Upper lobe of right lung (tissue), 1 donor: ENCODE measurements at regions not wholly inside any gene's neighbourhood (a gene's known extent, or its start where the extent isn't known, plus 50 kb on each side); places are given as distances from the start of the nearest gene placed in this dataset.

Experiments used
- ATAC-seq: fragments of 200-7000 bp; cut with Tn5 transposase; one replicate; pipeline ENCODE4 v1.9.1; 2020; ENCODE audit warnings: mild to moderate bottlenecking, moderate library complexity
- DNase-seq: peaks from one replicate; pipeline ENCODE4 v3.0.0-alpha.2; 2020
- H3K27ac ChIP-seq: fragments of 200-600 bp; one replicate; pipeline ENCODE4 v1.8.0; 2022
- H3K27me3 ChIP-seq: fragments of 200-600 bp; one replicate; pipeline ENCODE4 v1.8.0; 2022; ENCODE audit warnings: mild to moderate bottlenecking
- H3K36me3 ChIP-seq: fragments of 200-600 bp; one replicate; pipeline ENCODE4 v1.8.0; 2022
- H3K4me1 ChIP-seq: fragments of 200-600 bp; one replicate; pipeline ENCODE4 v1.8.0; 2022
- H3K4me3 ChIP-seq: fragments of 200-600 bp; one replicate; pipeline ENCODE4 v1.8.0; 2022; ENCODE audit warnings: mild to moderate bottlenecking
- H3K9me3 ChIP-seq: fragments of 200-600 bp; one replicate; pipeline ENCODE4 v1.8.0; 2022
- intact Hi-C: fragments of 100-400 bp; cut with DNase I; formaldehyde crosslinking; loops from one replicate; pipeline ENCODE4 v1.11.0; 2022
- TF ChIP-seq, protein P1 (sequence below): fragments of 200-600 bp; IDR thresholded peaks from one replicate; pipeline ENCODE4 v1.8.0; 2022; ENCODE audit warnings: antibody characterized with exemption
- donor health status: DM: no; HTN: yes; CAD: no; lungs with severe emphysema.

DNA sequence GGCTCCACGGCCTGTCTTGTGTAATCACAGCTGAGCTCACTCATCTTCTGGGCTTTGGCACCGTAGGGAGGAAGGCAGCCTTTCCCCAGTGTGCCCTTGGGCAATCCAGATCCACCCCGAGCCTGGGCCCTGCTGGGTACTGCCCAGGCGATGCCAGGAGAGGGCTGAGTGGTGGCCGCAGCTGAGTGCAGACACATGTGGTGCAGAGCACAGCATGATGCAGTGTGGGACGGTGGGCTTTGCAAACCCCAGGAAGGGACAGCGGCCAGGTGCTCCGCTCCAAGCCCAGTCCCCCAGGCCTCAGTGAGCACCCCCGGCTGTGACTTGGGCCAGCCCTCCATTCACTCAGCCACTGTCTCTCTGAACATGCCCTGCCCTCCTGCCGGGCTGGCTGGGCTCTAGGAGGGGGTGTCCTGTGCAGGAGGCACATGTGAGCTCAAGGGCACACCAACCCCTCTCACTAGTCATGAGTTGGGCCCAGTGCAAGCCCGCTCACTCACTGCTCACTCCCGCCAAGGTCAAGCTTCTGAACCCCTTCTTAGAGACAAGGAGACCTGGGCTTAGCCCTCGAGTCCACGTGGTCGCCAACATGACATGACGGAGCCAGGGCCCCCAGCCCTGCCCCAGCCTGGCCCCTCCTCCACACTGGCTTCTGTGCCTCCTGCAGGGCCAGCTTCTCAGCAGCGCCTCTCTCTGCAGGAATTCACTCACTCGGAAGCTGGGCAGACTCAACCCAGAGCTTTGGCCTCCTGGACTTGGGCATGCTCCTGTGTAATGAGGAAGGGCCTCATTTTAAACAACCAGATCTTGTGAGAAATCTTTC lies 77.5 kb upstream of the INSIG1 start:
- H3K4me1 ChIP-seq = no peaks in the 10 kb centered on the region
- DNase-seq = no peak
- no peaks in the 10 kb centered on the region for H3K36me3 ChIP-seq
- no peak overlapping the region for H3K27ac ChIP-seq
- intact Hi-C loops = no loop called here
- TF ChIP-seq, protein P1, sequence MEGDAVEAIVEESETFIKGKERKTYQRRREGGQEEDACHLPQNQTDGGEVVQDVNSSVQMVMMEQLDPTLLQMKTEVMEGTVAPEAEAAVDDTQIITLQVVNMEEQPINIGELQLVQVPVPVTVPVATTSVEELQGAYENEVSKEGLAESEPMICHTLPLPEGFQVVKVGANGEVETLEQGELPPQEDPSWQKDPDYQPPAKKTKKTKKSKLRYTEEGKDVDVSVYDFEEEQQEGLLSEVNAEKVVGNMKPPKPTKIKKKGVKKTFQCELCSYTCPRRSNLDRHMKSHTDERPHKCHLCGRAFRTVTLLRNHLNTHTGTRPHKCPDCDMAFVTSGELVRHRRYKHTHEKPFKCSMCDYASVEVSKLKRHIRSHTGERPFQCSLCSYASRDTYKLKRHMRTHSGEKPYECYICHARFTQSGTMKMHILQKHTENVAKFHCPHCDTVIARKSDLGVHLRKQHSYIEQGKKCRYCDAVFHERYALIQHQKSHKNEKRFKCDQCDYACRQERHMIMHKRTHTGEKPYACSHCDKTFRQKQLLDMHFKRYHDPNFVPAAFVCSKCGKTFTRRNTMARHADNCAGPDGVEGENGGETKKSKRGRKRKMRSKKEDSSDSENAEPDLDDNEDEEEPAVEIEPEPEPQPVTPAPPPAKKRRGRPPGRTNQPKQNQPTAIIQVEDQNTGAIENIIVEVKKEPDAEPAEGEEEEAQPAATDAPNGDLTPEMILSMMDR = no peak
- no peak overlapping the region for H3K4me3 ChIP-seq
- peak; percentile 27 for ATAC-seq
- no peaks in the 10 kb centered on the region for H3K9me3 ChIP-seq
- H3K27me3 ChIP-seq = peaks cover 13% of the 10 kb centered on the region

DNA sequence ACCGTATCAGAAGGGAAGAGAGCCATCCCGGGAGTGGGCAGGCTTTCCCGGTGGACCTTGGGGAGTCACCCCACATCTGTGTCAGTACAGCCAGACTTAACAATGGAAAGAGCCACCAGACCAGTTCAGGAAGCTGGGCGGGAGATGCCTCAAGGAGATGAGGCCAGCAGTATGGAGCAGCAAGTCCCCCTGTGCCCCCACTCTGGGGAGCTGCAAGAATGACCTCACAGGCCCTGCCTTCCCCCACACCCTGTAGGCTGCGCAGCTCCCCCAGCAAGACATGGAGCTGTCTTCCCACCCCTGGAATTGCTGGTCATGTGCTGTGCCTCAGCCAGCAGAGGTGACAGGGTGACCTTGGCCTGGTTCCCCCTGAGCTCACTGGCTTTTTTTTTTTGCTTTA lies 76.8 kb upstream of the INSIG1 start:
- intact Hi-C loops = no loop called here
- no peak for ATAC-seq
- DNase-seq = no peak
- no peak overlapping the region for H3K27ac ChIP-seq
- H3K36me3 ChIP-seq = no peaks in the 10 kb centered on the region
- H3K4me1 ChIP-seq = no peaks in the 10 kb centered on the region
- H3K9me3 ChIP-seq = no peaks in the 10 kb centered on the region
- H3K27me3 ChIP-seq = peaks cover 5% of the 10 kb centered on the region
- TF ChIP-seq, protein P1 = no peak
- no peak overlapping the region for H3K4me3 ChIP-seq

DNA sequence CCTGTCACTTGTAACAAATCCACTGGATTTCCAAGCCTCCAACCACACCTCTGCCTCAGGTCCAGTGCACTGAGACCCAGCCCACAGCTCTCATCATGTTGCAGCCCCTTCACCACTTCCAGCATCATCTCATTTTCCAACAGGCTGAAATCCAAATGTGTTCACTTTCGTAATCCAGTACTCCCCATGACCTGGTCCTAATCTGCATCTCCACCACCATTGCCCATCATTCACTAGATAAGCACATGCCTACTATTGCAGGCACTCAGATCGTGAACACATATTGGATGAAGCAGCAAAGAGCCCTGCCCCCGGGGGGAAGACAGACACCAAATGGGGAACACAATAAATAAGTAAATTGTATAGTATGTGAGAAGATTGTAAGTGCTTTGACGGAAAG lies 76.1 kb upstream of the INSIG1 start:
- no peak overlapping the region for H3K4me3 ChIP-seq
- ATAC-seq (no peak), DNase-seq (no peak)
- intact Hi-C loops = no loop called here
- no peaks in the 10 kb centered on the region for H3K9me3 ChIP-seq
- TF ChIP-seq, protein P1 = no peak
- no peak overlapping the region for H3K27ac ChIP-seq
- no peaks in the 10 kb centered on the region for H3K27me3 ChIP-seq
- H3K36me3 ChIP-seq = no peaks in the 10 kb centered on the region
- no peaks in the 10 kb centered on the region for H3K4me1 ChIP-seq

DNA sequence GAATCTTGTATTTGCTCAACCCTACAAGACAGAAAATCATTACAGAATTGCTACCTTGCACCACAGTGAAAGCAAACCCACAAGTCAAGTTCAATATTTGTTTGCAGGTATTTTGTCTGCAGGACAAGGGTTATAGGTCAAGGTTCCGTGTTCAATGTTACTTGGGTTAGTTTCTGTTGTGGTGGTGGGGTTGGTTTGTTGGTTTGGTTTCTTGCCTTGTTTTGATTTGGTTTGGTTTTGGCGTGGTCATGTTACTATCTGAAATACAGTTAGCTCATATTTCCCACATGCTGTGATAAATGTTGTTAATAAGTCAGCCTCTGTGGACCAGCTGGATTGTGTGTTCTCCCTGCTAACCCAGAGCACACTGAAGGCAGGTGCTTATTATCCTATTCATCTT lies 75.6 kb upstream of the INSIG1 start:
- TF ChIP-seq, protein P1 = no peak
- intact Hi-C loops = no loop called here

DNA sequence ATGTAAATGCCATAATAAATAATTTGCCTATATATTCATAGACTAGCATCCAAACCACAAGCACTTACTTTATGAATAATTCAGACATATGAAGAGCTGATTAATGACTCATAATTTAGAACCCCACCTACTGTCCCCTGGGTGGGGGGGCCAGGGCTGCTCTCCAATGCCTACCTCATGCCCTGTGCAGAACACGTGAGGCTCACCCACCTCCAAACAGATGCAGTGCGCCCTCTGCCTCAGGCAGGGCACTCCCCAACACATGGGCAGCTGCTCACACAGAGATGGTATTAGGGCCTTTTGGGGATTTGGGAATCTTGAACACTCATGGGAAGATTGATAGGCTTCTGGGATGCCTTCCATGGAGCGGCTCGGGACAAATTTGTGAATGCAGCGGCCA lies 75.1 kb upstream of the INSIG1 start:
- H3K4me1 ChIP-seq = no peaks in the 10 kb centered on the region
- no peaks in the 10 kb centered on the region for H3K27me3 ChIP-seq
- TF ChIP-seq, protein P1 = no peak
- no peak for ATAC-seq
- H3K9me3 ChIP-seq = no peaks in the 10 kb centered on the region
- no peak for DNase-seq
- no peak overlapping the region for H3K27ac ChIP-seq
- intact Hi-C loops = no loop called here
- H3K4me3 ChIP-seq = no peak overlapping the region
- no peaks in the 10 kb centered on the region for H3K36me3 ChIP-seq

More for the DNA sequence above, 75.6 kb upstream of the INSIG1 start:
- no peaks in the 10 kb centered on the region for H3K9me3 ChIP-seq
- no peaks in the 10 kb centered on the region for H3K36me3 ChIP-seq
- no peaks in the 10 kb centered on the region for H3K4me1 ChIP-seq
- DNase-seq (no peak), ATAC-seq (no peak)
- no peak overlapping the region for H3K27ac ChIP-seq
- no peaks in the 10 kb centered on the region for H3K27me3 ChIP-seq
- no peak overlapping the region for H3K4me3 ChIP-seq
